HCT116 (cell line): ENCODE measurements at regions not wholly inside any gene's neighbourhood (a gene's known extent, or its start where the extent isn't known, plus 50 kb on each side); places are given as distances from the start of the nearest gene placed in this dataset.

Experiments
- ATAC-seq: fragments of 200-7000 bp; cut with Tn5 transposase; 2 replicates; pipeline ENCODE4 v1.9.1; 2020; ENCODE audit warnings: mild to moderate bottlenecking, moderate library complexity
- BruUV-seq: library from RNA; stranded (reverse); fragments of 400-500 nt; replicated peaks from 2 replicates; lab custom pipeline; 2021; lab: Mats Ljungman, UMichigan
- CTCF ChIA-PET: fragments of 300-600 bp; sonication (Branson Sonifier 250); formaldehyde crosslinking; loops from one replicate; lab custom pipeline; 2021; ENCODE audit warnings: antibody characterized with exemption; lab: Charles Lee
- POLR2A ChIA-PET: fragments of 300-600, 350-600 bp; sonication (Branson Sonifier 250); formaldehyde crosslinking; loops from one replicate; lab custom pipeline; 2021; ENCODE audit warnings: antibody characterized with exemption; lab: Charles Lee
- RAD21 ChIA-PET, 2 experiments: fragments of 300-600 bp; sonication (Branson Sonifier 250); formaldehyde crosslinking; loops; one replicate each; lab custom pipeline; 2023; ENCODE audit warnings: low total read pairs in 2 of 2; ENCODE audit not compliant: uncharacterized antibody in 2 of 2, unreplicated experiment in 2 of 2, low non-redundant PET in 1 of 2; lab: Charles Lee
- DNase-seq: peaks from one replicate; pipeline ENCODE4 v3.0.0-alpha.2; 2010; ENCODE audit warnings: low read depth, low spot score
- H2AFZ ChIP-seq: fragments of 200-600 bp; shearing (Covaris generic), sonication (generic); 2 replicates; pipeline ENCODE4 v1.6.1; 2017; ENCODE audit warnings: low read depth, mixed run types, mixed read lengths, antibody characterized with exemption, low read length; ENCODE audit not compliant: poor library complexity, severe bottlenecking
- H3K27ac ChIP-seq: 2 replicates; pipeline ENCODE4 v1.5.1; 2012; ENCODE audit warnings: low read depth, low read length
- H3K27me3 ChIP-seq: fragments of 200-600 bp; sonication (generic); 2 replicates; pipeline ENCODE4 v1.6.1; 2016; ENCODE audit warnings: mixed run types, low read length, mixed read lengths; ENCODE audit not compliant: insufficient read depth
- H3K36me3 ChIP-seq, 2 experiments: fragments of 200-500 bp in 1 of 2; fragments of 200-600 bp in 1 of 2; sonication (Bioruptor generic) in 1 of 2; sonication (generic) in 1 of 2; 2 replicates each; pipeline versions ENCODE4 v1.5.1 to v1.6.1; 2014 to 2016; ENCODE audit warnings: low read length in 2 of 2, inconsistent platforms in 1 of 2, mixed read lengths in 1 of 2, mixed run types in 1 of 2; ENCODE audit not compliant: insufficient read depth in 2 of 2, control insufficient read depth in 1 of 2
- H3K4me1 ChIP-seq, 2 experiments: fragments of 200-600 bp in 1 of 2; sonication (generic) in 1 of 2; 2 replicates each; pipeline versions ENCODE4 v1.5.1 to v1.6.1; 2012 to 2017; ENCODE audit warnings: low read length in 2 of 2, inconsistent platforms in 1 of 2, mild to moderate bottlenecking in 1 of 2, mixed read lengths in 1 of 2, mixed run types in 1 of 2, moderate library complexity in 1 of 2; ENCODE audit not compliant: insufficient read depth in 2 of 2, control insufficient read depth in 1 of 2
- H3K4me2 ChIP-seq: fragments of 200-600 bp; sonication (generic); 2 replicates; pipeline ENCODE4 v1.6.1; 2017; ENCODE audit warnings: mixed run types, low read length, mixed read lengths
- H3K4me3 ChIP-seq, 2 experiments: fragments of 200-600 bp in 1 of 2; sonication (generic) in 1 of 2; replicated peaks in 1 of 2; 2 replicates each; pipeline ENCODE4 v1.5.1; 2011 to 2016; ENCODE audit warnings: low read length in 2 of 2, control low read depth in 1 of 2, low read depth in 1 of 2, mild to moderate bottlenecking in 1 of 2, mixed read lengths in 1 of 2, mixed run types in 1 of 2
- H3K79me2 ChIP-seq: fragments of 200-600 bp; sonication (generic); 2 replicates; pipeline ENCODE4 v1.6.1; 2017; ENCODE audit warnings: mild to moderate bottlenecking, mixed run types, low read length, moderate library complexity, mixed read lengths; ENCODE audit not compliant: insufficient read depth
- H3K9ac ChIP-seq: fragments of 200-600 bp; sonication (generic); 2 replicates; pipeline ENCODE4 v1.6.1; 2016; ENCODE audit warnings: low read length, mixed read lengths
- H3K9me2 ChIP-seq: fragments of 200-600 bp; sonication (generic), shearing (Covaris generic); 2 replicates; pipeline ENCODE4 v1.6.1; 2017; ENCODE audit warnings: mixed run types, mild to moderate bottlenecking, moderate library complexity; ENCODE audit not compliant: insufficient read depth
- H3K9me3 ChIP-seq, 2 experiments: fragments of 200-500 bp in 1 of 2; fragments of 200-600 bp in 1 of 2; sonication (Bioruptor generic) in 1 of 2; sonication (generic) in 1 of 2; 2 replicates each; pipeline ENCODE4 v1.6.1; 2014 to 2017; ENCODE audit warnings: low read length in 2 of 2, mixed read lengths in 2 of 2, inconsistent platforms in 1 of 2, low read depth in 1 of 2, mild to moderate bottlenecking in 1 of 2, mixed run types in 1 of 2, moderate library complexity in 1 of 2; ENCODE audit not compliant: control insufficient read depth in 1 of 2, insufficient read depth in 1 of 2
- H4K20me1 ChIP-seq: fragments of 200-600 bp; sonication (generic), shearing (Covaris generic); 2 replicates; pipeline ENCODE4 v1.6.1; 2017; ENCODE audit warnings: mixed run types, mild to moderate bottlenecking, moderate library complexity; ENCODE audit not compliant: insufficient read depth
- CEBPB ChIP-seq: IDR thresholded peaks from 2 replicates; pipeline ENCODE4 v1.6.1; 2012; ENCODE audit warnings: low read depth
- CTCF ChIP-seq, 3 experiments: fragments of 200-600 bp in 1 of 3; sonication (generic) in 1 of 3; IDR thresholded peaks in 2 of 3; conservative IDR thresholded peaks in 1 of 3; 2 replicates each; pipeline ENCODE4 v1.5.1; 2012 to 2017; ENCODE audit warnings: low read depth in 2 of 3, low read length in 2 of 3, antibody characterized with exemption in 1 of 3, borderline replicate concordance in 1 of 3, control low read depth in 1 of 3, mild to moderate bottlenecking in 1 of 3, mixed read lengths in 1 of 3, mixed run types in 1 of 3, moderate library complexity in 1 of 3; ENCODE audit not compliant: insufficient read depth in 1 of 3
- FOSL1 ChIP-seq: IDR thresholded peaks from 2 replicates; pipeline ENCODE4 v1.6.1; 2012; ENCODE audit warnings: low read depth
- POLR2A ChIP-seq: IDR thresholded peaks from 2 replicates; pipeline ENCODE4 v1.7.0; 2011; ENCODE audit warnings: borderline replicate concordance; ENCODE audit not compliant: insufficient read depth, insufficient read length; ENCODE audit errors: extremely low read depth
- SRF ChIP-seq: IDR thresholded peaks from 2 replicates; pipeline ENCODE4 v1.6.1; 2012; ENCODE audit warnings: low read depth
- intact Hi-C: fragments of 100-400 bp; cut with micrococcal nuclease; formaldehyde crosslinking; loops from 2 replicates; pipeline ENCODE4 v1.10.0; 2022

DNA sequence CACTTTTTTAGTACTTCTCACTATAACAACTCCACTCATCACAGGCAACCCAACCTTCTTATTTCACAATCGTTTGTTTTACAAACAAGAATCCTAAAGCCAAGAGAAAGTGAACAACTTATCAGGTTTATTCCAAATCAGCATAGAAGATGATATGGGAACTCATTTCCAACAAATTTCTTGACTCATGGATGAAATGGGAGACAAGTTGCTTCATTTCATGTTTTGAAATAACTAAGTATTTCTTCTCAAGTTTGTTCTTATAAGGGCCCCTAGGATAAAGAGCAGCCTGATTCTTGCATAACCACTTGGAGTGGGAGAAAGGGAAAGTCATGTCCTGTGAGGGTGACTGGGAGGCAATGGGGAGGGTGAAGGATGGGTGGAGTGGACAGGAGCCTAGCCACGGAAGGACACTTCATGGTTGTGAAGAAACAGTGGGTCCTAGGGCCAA lies 168.3 kb downstream of the DUSP6 start:
- BruUV-seq, result no TSS peak
- intact Hi-C loops, result no loop called here
- ATAC-seq, result no peak
- H4K20me1 ChIP-seq, result no peaks in the 10 kb centered on the region
- no peaks in the 10 kb centered on the region for H3K36me3 ChIP-seq
- H2AFZ ChIP-seq, result no peak overlapping the region
- H3K4me1 ChIP-seq, result peaks cover 3 to 12% of the 10 kb centered on the region in 2 experiments; a peak in 2 of 4 replicates
- ChIA-PET RAD21 (no interaction called here), POLR2A (no interaction called here), CTCF (no interaction called here)
- no peak for DNase-seq
- no peak overlapping the region for H3K27ac ChIP-seq
- H3K9me3 ChIP-seq, result 0 out of 4 replicates have a peak, but pooled peaks cover 0 to under 1% of the 10 kb centered on the region in 2 experiments
- TF ChIP-seq POLR2A, result no peak
- no peaks in the 10 kb centered on the region for H3K79me2 ChIP-seq
- no peaks in the 10 kb centered on the region for H3K27me3 ChIP-seq
- H3K4me2 ChIP-seq, result no peak overlapping the region
- H3K4me3 ChIP-seq, result no peak overlapping the region
- H3K9me2 ChIP-seq, result no peaks in the 10 kb centered on the region
- H3K9ac ChIP-seq, result no peak overlapping the region

DNA sequence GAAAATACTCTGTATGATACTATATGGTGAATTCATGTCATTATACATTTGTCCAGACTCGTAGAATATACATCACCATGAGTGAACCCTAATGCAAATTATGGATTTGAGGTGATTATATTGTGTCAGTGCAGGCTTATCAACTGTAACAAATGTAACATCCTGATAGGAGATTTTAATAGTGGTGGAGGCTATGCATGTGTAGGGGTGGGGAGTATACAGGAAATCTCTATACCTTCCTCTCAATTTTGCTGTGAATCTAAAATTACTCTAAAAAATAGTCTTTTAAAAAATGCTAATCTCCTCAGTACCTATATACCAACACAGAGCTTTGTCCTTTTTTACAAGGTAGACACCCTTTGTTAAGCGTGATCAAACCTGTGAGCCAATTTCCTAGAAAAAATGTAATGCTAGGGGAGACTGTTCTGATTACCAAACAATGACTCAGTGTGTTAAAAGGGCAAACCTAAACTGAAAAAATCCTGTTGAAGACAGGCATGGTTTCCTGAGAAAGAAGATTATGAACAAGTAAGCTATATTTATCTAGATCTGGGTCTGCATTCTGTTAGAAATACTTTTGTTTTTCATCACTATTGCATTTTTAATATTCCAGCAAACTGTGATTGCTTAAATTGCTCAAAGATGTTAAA lies 170.9 kb downstream of the DUSP6 start:
- Histone ChIP-seq H3K27ac (no peak overlapping the region), H3K9ac (no peak overlapping the region), H2AFZ (peak overlapping the region; percentile 70), H4K20me1 (no peaks in the 10 kb centered on the region), H3K27me3 (no peaks in the 10 kb centered on the region), H3K9me2 (no peaks in the 10 kb centered on the region), H3K4me2 (peak overlapping the region; percentile 10; the same call in 1 of the 2 replicates), H3K4me3 (no peak overlapping the region), H3K4me1 (peaks cover 3 to 12% of the 10 kb centered on the region in 2 experiments; a peak in 2 of 4 replicates), H3K9me3 (no peaks in the 10 kb centered on the region), H3K36me3 (no peaks in the 10 kb centered on the region), H3K79me2 (no peaks in the 10 kb centered on the region)
- POLR2A ChIA-PET, result interaction anchor here (0.5 kb wide), 1 partner anchor 332 kb away, joined by 3 read pairs; no protein-coding TSS in a partner anchor
- intact Hi-C loops, result no loop called here
- CTCF ChIA-PET, result no interaction called here
- TF ChIP-seq SRF (no peak), FOSL1 (peak; percentile 36; the same call in 1 of the 2 replicates), CEBPB (peak; percentile 46), CTCF (IDR thresholded peaks at IDR 0.05 in 2 of 3, conservative IDR thresholded peaks at IDR 0.05 in 1 of 3; ENCODE audit: borderline replicate concordance in 1 of 3, insufficient read depth in 1 of 3, low read depth in 2 of 3, low read length in 2 of 3) (no peak)
- TF ChIP-seq, all 23 proteins: peak for 2
- RAD21 ChIA-PET, result no interaction called here
- BruUV-seq, result no TSS peak
- no peak for ATAC-seq
- DNase-seq, result no peak
